Esophagus squamous epithelium (tissue), 4 donors: ENCODE measurements at regions not wholly inside any gene's neighbourhood (a gene's known extent, or its start where the extent isn't known, plus 50 kb on each side); places are given as distances from the start of the nearest gene placed in this dataset.

Experiments used
- POLR2A ChIP-seq, 4 donors: fragments of 450-650 bp; IDR thresholded peaks; one replicate each; pipeline ENCODE4 v1.6.1; 2017; ENCODE audit warnings: antibody characterized with exemption in 4 of 4, mild to moderate bottlenecking in 4 of 4, moderate library complexity in 3 of 4
- TF ChIP-seq, protein P1 (sequence below), 6 experiments: fragments of 450-650 bp in 4 of 6; fragments of 200-600 bp in 2 of 6; sonication (generic) in 2 of 6; IDR thresholded peaks; one replicate each; pipeline ENCODE4 v1.5.1; 2016 to 2019; ENCODE audit warnings: antibody characterized with exemption in 6 of 6, mild to moderate bottlenecking in 4 of 6, moderate library complexity in 4 of 6

DNA sequence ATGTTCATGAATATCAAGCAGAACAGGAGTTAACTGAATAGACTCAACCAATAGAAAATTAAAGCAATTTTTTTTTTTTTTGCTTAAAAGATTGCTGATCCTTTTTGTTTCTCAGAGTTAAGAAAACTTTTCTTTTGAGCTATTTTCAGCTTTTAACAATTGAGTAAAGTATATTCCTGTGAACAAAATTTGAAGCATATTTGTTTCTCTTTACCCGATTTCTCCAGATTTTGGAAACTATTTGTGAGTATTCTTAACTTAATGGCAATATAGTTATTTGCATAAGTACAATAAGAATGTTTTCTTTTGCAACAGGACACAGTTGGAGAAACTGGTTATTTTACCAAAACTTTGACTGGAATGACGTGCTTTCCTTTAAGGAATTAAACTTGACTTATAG is 53.4 kb upstream of the C15orf39 start:
- no peak for TF ChIP-seq POLR2A (IDR thresholded peaks at IDR 0.05)
- TF ChIP-seq, protein P1, sequence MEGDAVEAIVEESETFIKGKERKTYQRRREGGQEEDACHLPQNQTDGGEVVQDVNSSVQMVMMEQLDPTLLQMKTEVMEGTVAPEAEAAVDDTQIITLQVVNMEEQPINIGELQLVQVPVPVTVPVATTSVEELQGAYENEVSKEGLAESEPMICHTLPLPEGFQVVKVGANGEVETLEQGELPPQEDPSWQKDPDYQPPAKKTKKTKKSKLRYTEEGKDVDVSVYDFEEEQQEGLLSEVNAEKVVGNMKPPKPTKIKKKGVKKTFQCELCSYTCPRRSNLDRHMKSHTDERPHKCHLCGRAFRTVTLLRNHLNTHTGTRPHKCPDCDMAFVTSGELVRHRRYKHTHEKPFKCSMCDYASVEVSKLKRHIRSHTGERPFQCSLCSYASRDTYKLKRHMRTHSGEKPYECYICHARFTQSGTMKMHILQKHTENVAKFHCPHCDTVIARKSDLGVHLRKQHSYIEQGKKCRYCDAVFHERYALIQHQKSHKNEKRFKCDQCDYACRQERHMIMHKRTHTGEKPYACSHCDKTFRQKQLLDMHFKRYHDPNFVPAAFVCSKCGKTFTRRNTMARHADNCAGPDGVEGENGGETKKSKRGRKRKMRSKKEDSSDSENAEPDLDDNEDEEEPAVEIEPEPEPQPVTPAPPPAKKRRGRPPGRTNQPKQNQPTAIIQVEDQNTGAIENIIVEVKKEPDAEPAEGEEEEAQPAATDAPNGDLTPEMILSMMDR (IDR thresholded peaks at IDR 0.05), result no peak
